ENCODE measurements at regions not wholly inside any gene's neighbourhood (a gene's known extent, or its start where the extent isn't known, plus 50 kb on each side); places are given as distances from the start of the nearest gene placed in this dataset.
A peak's percentile ranks its signal among the peaks of the same experiment; 100 is the strongest.

GRCh38 chr6:141653590-141653989 is 479.1 kb upstream of the GJE1 start:
- no peak overlapping the region for H3K4me3 ChIP-seq
- no peak overlapping the region for H3K4me2 ChIP-seq
- no peaks in the 10 kb centered on the region for H3K9me2 ChIP-seq (replicated peaks; ENCODE audit: insufficient read depth)
- H3K27me3 ChIP-seq, result no peaks in the 10 kb centered on the region
- H3K9me3 ChIP-seq (ENCODE audit: low read depth), result no peaks in the 10 kb centered on the region
- H3K36me3 ChIP-seq (replicated peaks; ENCODE audit: insufficient read depth, low read depth), result no peaks in the 10 kb centered on the region
- no peaks in the 10 kb centered on the region for H3K4me1 ChIP-seq (ENCODE audit: insufficient read depth)
- H3K27ac ChIP-seq, result no peak overlapping the region
- H4K20me1 ChIP-seq (ENCODE audit: insufficient read depth, poor library complexity, severe bottlenecking), result no peaks in the 10 kb centered on the region
- 88% methylated on average over 1 of the region's 1 CpG for WGBS (ENCODE audit: low lambda C conversion rate, missing lambda C conversion rate)
- H3K79me2 ChIP-seq, result no peaks in the 10 kb centered on the region
- DNase-seq (ENCODE audit: low spot score), result peak; percentile 8
- no peak for TF ChIP-seq CTCF (IDR thresholded peaks at IDR 0.05; ENCODE audit: poor library complexity)
- TF ChIP-seq EZH2 (IDR thresholded peaks at IDR 0.05; ENCODE audit: borderline replicate concordance), result no peak
- no peak for TF ChIP-seq EZH2phosphoT487 (IDR thresholded peaks at IDR 0.05; ENCODE audit: low read depth, severe bottlenecking, unreplicated experiment)
- H2AFZ ChIP-seq, result no peak overlapping the region

GRCh38 chr6:141641951-141642350 is 490.8 kb upstream of the GJE1 start:
- TF ChIP-seq EZH2 (IDR thresholded peaks at IDR 0.05; ENCODE audit: borderline replicate concordance), result no peak
- no peak for TF ChIP-seq EZH2phosphoT487 (IDR thresholded peaks at IDR 0.05; ENCODE audit: low read depth, severe bottlenecking, unreplicated experiment)
- no peak for TF ChIP-seq CTCF (IDR thresholded peaks at IDR 0.05; ENCODE audit: poor library complexity)
- WGBS (ENCODE audit: low lambda C conversion rate, missing lambda C conversion rate), result 76% methylated on average over 1 of the region's 1 CpG
- Histone ChIP-seq H3K4me3 (no peak overlapping the region), H3K27me3 (no peaks in the 10 kb centered on the region), H3K4me1 (ENCODE audit: insufficient read depth) (no peaks in the 10 kb centered on the region), H3K79me2 (no peaks in the 10 kb centered on the region), H3K4me2 (no peak overlapping the region), H4K20me1 (ENCODE audit: insufficient read depth, poor library complexity, severe bottlenecking) (no peaks in the 10 kb centered on the region), H3K27ac (no peak overlapping the region), H3K9me2 (replicated peaks; ENCODE audit: insufficient read depth) (no peaks in the 10 kb centered on the region), H2AFZ (no peak overlapping the region), H3K9me3 (ENCODE audit: low read depth) (no peaks in the 10 kb centered on the region), H3K36me3 (replicated peaks; ENCODE audit: insufficient read depth, low read depth) (no peaks in the 10 kb centered on the region)
- DNase-seq (ENCODE audit: low spot score), result no peak

- H3K4me2 ChIP-seq, result no peak overlapping the region
- DNase-seq (ENCODE audit: low spot score), result no peak
- no peaks in the 10 kb centered on the region for H4K20me1 ChIP-seq (ENCODE audit: insufficient read depth, poor library complexity, severe bottlenecking)
- H2AFZ ChIP-seq, result no peak overlapping the region
- no peaks in the 10 kb centered on the region for H3K27me3 ChIP-seq
- H3K4me3 ChIP-seq, result no peak overlapping the region
- no peaks in the 10 kb centered on the region for H3K36me3 ChIP-seq (replicated peaks; ENCODE audit: insufficient read depth, low read depth)
- H3K9me3 ChIP-seq (ENCODE audit: low read depth), result no peaks in the 10 kb centered on the region
- no peak overlapping the region for H3K27ac ChIP-seq
- no peaks in the 10 kb centered on the region for H3K9me2 ChIP-seq (replicated peaks; ENCODE audit: insufficient read depth)
- TF ChIP-seq EZH2 (IDR thresholded peaks at IDR 0.05; ENCODE audit: borderline replicate concordance) (no peak), CTCF (IDR thresholded peaks at IDR 0.05; ENCODE audit: poor library complexity) (peak; percentile 2)
- WGBS (ENCODE audit: low lambda C conversion rate, missing lambda C conversion rate), result 57% methylated on average over 1 of the region's 1 CpG
- no peaks in the 10 kb centered on the region for H3K4me1 ChIP-seq (ENCODE audit: insufficient read depth)
- no peaks in the 10 kb centered on the region for H3K79me2 ChIP-seq
These were observed 491.3 kb upstream of the GJE1 start for GRCh38 chr6:141641406-141641805.

- WGBS (ENCODE audit: low lambda C conversion rate, missing lambda C conversion rate), result 98% methylated on average over 3 of the region's 3 CpGs
- no peak overlapping the region for H2AFZ ChIP-seq
- no peak overlapping the region for H3K27ac ChIP-seq
- no peaks in the 10 kb centered on the region for H3K9me2 ChIP-seq (replicated peaks; ENCODE audit: insufficient read depth)
- TF ChIP-seq CTCF (IDR thresholded peaks at IDR 0.05; ENCODE audit: poor library complexity), result no peak
- no peak for TF ChIP-seq EZH2 (IDR thresholded peaks at IDR 0.05; ENCODE audit: borderline replicate concordance)
- TF ChIP-seq EZH2phosphoT487 (IDR thresholded peaks at IDR 0.05; ENCODE audit: low read depth, severe bottlenecking, unreplicated experiment), result no peak
- no peaks in the 10 kb centered on the region for H3K79me2 ChIP-seq
- H3K4me1 ChIP-seq (ENCODE audit: insufficient read depth), result no peaks in the 10 kb centered on the region
- no peaks in the 10 kb centered on the region for H3K9me3 ChIP-seq (ENCODE audit: low read depth)
- DNase-seq (ENCODE audit: low spot score), result no peak
- no peak overlapping the region for H3K4me3 ChIP-seq
- H4K20me1 ChIP-seq (ENCODE audit: insufficient read depth, poor library complexity, severe bottlenecking), result no peaks in the 10 kb centered on the region
- H3K4me2 ChIP-seq, result no peak overlapping the region
- H3K36me3 ChIP-seq (replicated peaks; ENCODE audit: insufficient read depth, low read depth), result no peaks in the 10 kb centered on the region
- H3K27me3 ChIP-seq, result no peaks in the 10 kb centered on the region
These were observed 497.1 kb upstream of the GJE1 start for GRCh38 chr6:141635621-141636020.

Measured in hepatocyte (in vitro differentiated cells).